HCT116 (cell line): ENCODE measurements at regions not wholly inside any gene's neighbourhood (a gene's known extent, or its start where the extent isn't known, plus 50 kb on each side); places are given as distances from the start of the nearest gene placed in this dataset.

Source experiments
- CTCF ChIP-seq, 3 experiments: fragments of 200-600 bp in 1 of 3; sonication (generic) in 1 of 3; IDR thresholded peaks in 2 of 3; conservative IDR thresholded peaks in 1 of 3; 2 replicates each; pipeline ENCODE4 v1.5.1; 2012 to 2017; ENCODE audit warnings: low read depth in 2 of 3, low read length in 2 of 3, antibody characterized with exemption in 1 of 3, borderline replicate concordance in 1 of 3, control low read depth in 1 of 3, mild to moderate bottlenecking in 1 of 3, mixed read lengths in 1 of 3, mixed run types in 1 of 3, moderate library complexity in 1 of 3; ENCODE audit not compliant: insufficient read depth in 1 of 3
- EZH2 ChIP-seq: fragments of 200-600 bp; sonication (generic); IDR thresholded peaks from 2 replicates; pipeline ENCODE4 v1.6.1; 2017; ENCODE audit warnings: antibody characterized with exemption, mixed run types
- POLR2A ChIP-seq: IDR thresholded peaks from 2 replicates; pipeline ENCODE4 v1.7.0; 2011; ENCODE audit warnings: borderline replicate concordance; ENCODE audit not compliant: insufficient read depth, insufficient read length; ENCODE audit errors: extremely low read depth
- POLR2AphosphoS5 ChIP-seq: IDR thresholded peaks from 2 replicates; pipeline ENCODE4 v1.6.1; 2011; ENCODE audit warnings: mild to moderate bottlenecking, low read depth, low read length, moderate library complexity
- YY1 ChIP-seq: IDR thresholded peaks from 2 replicates; pipeline ENCODE4 v1.6.1; 2011; ENCODE audit warnings: low read length, low read depth, moderate library complexity, mild to moderate bottlenecking; ENCODE audit not compliant: insufficient replicate concordance; ENCODE audit errors: extremely low read depth

- TF ChIP-seq POLR2A, result no peak
- TF ChIP-seq CTCF (IDR thresholded peaks at IDR 0.05 in 2 of 3, conservative IDR thresholded peaks at IDR 0.05 in 1 of 3; ENCODE audit: borderline replicate concordance in 1 of 3, insufficient read depth in 1 of 3, low read depth in 2 of 3, low read length in 2 of 3), result no peak
- TF ChIP-seq EZH2, result no peak
- TF ChIP-seq POLR2AphosphoS5, result no peak
- no peak for TF ChIP-seq YY1
Observed at GRCh38 chr5:116685931-116686330, 111.3 kb upstream of the SEMA6A start.
